ENCODE measurements at regions not wholly inside any gene's neighbourhood (a gene's known extent, or its start where the extent isn't known, plus 50 kb on each side); places are given as distances from the start of the nearest gene placed in this dataset.

- no peak overlapping the region for H2AFZ ChIP-seq (ENCODE audit: low read depth, low read length, poor library complexity, severe bottlenecking)
- intact Hi-C loops (cut with micrococcal nuclease): no loop called here
- H3K79me2 ChIP-seq (ENCODE audit: insufficient read depth, low read length): no peaks in the 10 kb centered on the region
These were observed 458.8 kb upstream of the SORCS1 start for GRCh38 chr10:107623292-107623691.

GRCh38 chr10:107619139-107619538 is 454.6 kb upstream of the SORCS1 start:
- ChIA-PET CTCF (no interaction called here), RAD21 (ENCODE audit: low non-redundant PET in 1 of 2, low total read pairs in 2 of 2, uncharacterized antibody in 2 of 2, unreplicated experiment in 2 of 2) (no interaction called here), POLR2A (no interaction called here)
- Histone ChIP-seq H3K36me3 (ENCODE audit: control insufficient read depth in 1 of 2, insufficient read depth in 2 of 2, low read length in 2 of 2) (no peaks in the 10 kb centered on the region), H2AFZ (ENCODE audit: low read depth, low read length, poor library complexity, severe bottlenecking) (no peak overlapping the region), H4K20me1 (ENCODE audit: insufficient read depth) (no peaks in the 10 kb centered on the region), H3K79me2 (ENCODE audit: insufficient read depth, low read length) (no peaks in the 10 kb centered on the region), H3K9ac (ENCODE audit: low read length) (no peak overlapping the region), H3K27me3 (ENCODE audit: insufficient read depth, low read length) (no peaks in the 10 kb centered on the region), H3K4me2 (ENCODE audit: low read length) (no peak overlapping the region), H3K9me3 (ENCODE audit: control insufficient read depth in 1 of 2, insufficient read depth in 1 of 2, low read depth in 1 of 2, low read length in 2 of 2) (peaks cover 23 to 46% of the 10 kb centered on the region in 2 experiments; a peak in 2 of 4 replicates), H3K4me3 (replicated peaks in 1 of 2; ENCODE audit: low read depth in 1 of 2, low read length in 2 of 2) (no peak overlapping the region), H3K27ac (ENCODE audit: low read depth, low read length) (no peak overlapping the region), H3K4me1 (ENCODE audit: control insufficient read depth in 1 of 2, insufficient read depth in 2 of 2, low read length in 2 of 2) (no peaks in the 10 kb centered on the region), H3K9me2 (ENCODE audit: insufficient read depth) (no peaks in the 10 kb centered on the region)
- intact Hi-C loops (cut with micrococcal nuclease): no loop called here
- ATAC-seq (no peak), DNase-seq (ENCODE audit: low read depth, low spot score) (no peak)
- TF ChIP-seq YY1 (IDR thresholded peaks at IDR 0.05; ENCODE audit: extremely low read depth, insufficient replicate concordance, low read depth, low read length) (no peak), EZH2 (IDR thresholded peaks at IDR 0.05) (no peak), CTCF (IDR thresholded peaks at IDR 0.05 in 2 of 3, conservative IDR thresholded peaks at IDR 0.05 in 1 of 3; ENCODE audit: borderline replicate concordance in 1 of 3, insufficient read depth in 1 of 3, low read depth in 2 of 3, low read length in 2 of 3) (no peak), SIN3A (IDR thresholded peaks at IDR 0.05; ENCODE audit: low read depth) (no peak), ZNF274 (IDR thresholded peaks at IDR 0.05; ENCODE audit: low read depth, low read length) (no peak)
- no TSS peak for BruUV-seq (replicated peaks)

More at GRCh38 chr10:107623292-107623691, 458.8 kb upstream of the SORCS1 start:
- Histone ChIP-seq H3K9ac (ENCODE audit: low read length) (no peak overlapping the region), H3K27me3 (ENCODE audit: insufficient read depth, low read length) (no peaks in the 10 kb centered on the region), H4K20me1 (ENCODE audit: insufficient read depth) (no peaks in the 10 kb centered on the region), H3K9me2 (ENCODE audit: insufficient read depth) (no peaks in the 10 kb centered on the region), H3K4me3 (replicated peaks in 1 of 2; ENCODE audit: low read depth in 1 of 2, low read length in 2 of 2) (no peak overlapping the region), H3K9me3 (ENCODE audit: control insufficient read depth in 1 of 2, insufficient read depth in 1 of 2, low read depth in 1 of 2, low read length in 2 of 2) (peaks cover 33 to 39% of the 10 kb centered on the region in 2 experiments; a peak in 3 of 4 replicates), H3K4me2 (ENCODE audit: low read length) (no peak overlapping the region), H3K36me3 (ENCODE audit: control insufficient read depth in 1 of 2, insufficient read depth in 2 of 2, low read length in 2 of 2) (no peaks in the 10 kb centered on the region), H3K27ac (ENCODE audit: low read depth, low read length) (no peak overlapping the region), H3K4me1 (ENCODE audit: control insufficient read depth in 1 of 2, insufficient read depth in 2 of 2, low read length in 2 of 2) (no peaks in the 10 kb centered on the region)
- CTCF ChIA-PET: no interaction called here
- BruUV-seq (replicated peaks): no TSS peak
- no peak for DNase-seq (ENCODE audit: low read depth, low spot score)
- TF ChIP-seq MAX (IDR thresholded peaks at IDR 0.05): no peak
- no peak for TF ChIP-seq ELF1 (IDR thresholded peaks at IDR 0.05; ENCODE audit: borderline replicate concordance, low read depth)
- ATAC-seq: no peak
- POLR2A ChIA-PET: no interaction called here
- RAD21 ChIA-PET (ENCODE audit: low non-redundant PET in 1 of 2, low total read pairs in 2 of 2, uncharacterized antibody in 2 of 2, unreplicated experiment in 2 of 2): no interaction called here

Measured in HCT116 (cell line).